K562 (cell line): ENCODE measurements at regions not wholly inside any gene's neighbourhood (a gene's known extent, or its start where the extent isn't known, plus 50 kb on each side); places are given as distances from the start of the nearest gene placed in this dataset.

Experiments
- ATAC-seq: fragments of 200-7000 bp; cut with Tn5 transposase; 3 replicates; pipeline ENCODE4 v1.9.1; 2020; ENCODE audit warnings: moderate library complexity
- BruUV-seq: library from RNA; stranded (reverse); fragments of 400-500 nt; replicated peaks from 2 replicates; lab custom pipeline; 2021; lab: Mats Ljungman, UMichigan
- CTCF ChIA-PET: fragments of 300-600 bp; formaldehyde crosslinking; extraction: SDS; loops from one replicate; lab custom pipeline; 2021; ENCODE audit warnings: low intra/inter-chr PET ratio; lab: Yijun Ruan, JAX
- POLR2A ChIA-PET: fragments of 300-600, 350-650 bp; sonication (Branson Sonifier 250); formaldehyde crosslinking; extraction: SDS; loops from one replicate; lab custom pipeline; 2021; ENCODE audit warnings: antibody characterized with exemption, inconsistent platforms; lab: Yijun Ruan, JAX
- DNase-seq, 4 experiments: peaks; one replicate each; pipeline versions ENCODE4 v3.0.0 to v3.0.0-alpha.2; 2011 to 2018; ENCODE audit warnings: low spot score in 3 of 4, mixed read lengths in 3 of 4; ENCODE audit errors: extremely low read depth in 1 of 4
- FAIRE-seq: peaks from 2 replicates; lab custom pipeline; 2011; peaks lifted over from hg19 to GRCh38; lab: Jason Lieb, UNC
- H2AFZ ChIP-seq: 2 replicates; pipeline ENCODE4 v1.6.0; 2011; ENCODE audit warnings: low read depth, low read length, control low read depth, inconsistent platforms
- H3K27ac ChIP-seq: fragments of 200-600 bp; 3 replicates; pipeline ENCODE4 v1.8.0; 2011; ENCODE audit warnings: low read depth, mild to moderate bottlenecking, control low read depth, inconsistent platforms, low read length, moderate library complexity, mixed read lengths; ENCODE audit errors: extremely low read depth
- H3K27me3 ChIP-seq, 2 experiments: fragments of 300-600 bp in 1 of 2; 2 replicates in 1 of 2; 3 replicates in 1 of 2; pipeline versions ENCODE4 v1.6.0 to v1.8.0; 2011; ENCODE audit warnings: inconsistent platforms in 2 of 2, low read length in 2 of 2, mild to moderate bottlenecking in 1 of 2, mixed read lengths in 1 of 2, moderate library complexity in 1 of 2; ENCODE audit not compliant: control insufficient read depth in 2 of 2, insufficient read depth in 2 of 2
- H3K36me3 ChIP-seq: fragments of 300-600 bp; 3 replicates; pipeline ENCODE4 v1.8.0; 2011; ENCODE audit warnings: mild to moderate bottlenecking, low read length, inconsistent platforms; ENCODE audit not compliant: control insufficient read depth, insufficient read depth
- H3K4me1 ChIP-seq, 2 experiments: fragments of 200-600 bp in 1 of 2; replicated peaks in 1 of 2; 2 replicates in 1 of 2; 3 replicates in 1 of 2; pipeline versions ENCODE4 v1.5.1 to v1.8.0; 2011; ENCODE audit warnings: inconsistent platforms in 2 of 2, low read length in 2 of 2, mild to moderate bottlenecking in 1 of 2, mixed read lengths in 1 of 2, moderate library complexity in 1 of 2; ENCODE audit not compliant: control insufficient read depth in 2 of 2, insufficient read depth in 2 of 2
- H3K4me2 ChIP-seq: 2 replicates; pipeline ENCODE4 v1.6.1; 2011; ENCODE audit warnings: low read length, control low read depth, inconsistent platforms, mixed read lengths; ENCODE audit not compliant: insufficient read depth
- H3K4me3 ChIP-seq: fragments of 200-600 bp; sonication (generic), shearing (Covaris generic); 2 replicates; pipeline ENCODE4 v1.5.1; 2016; ENCODE audit warnings: control low read depth, inconsistent platforms
- H3K79me2 ChIP-seq: fragments of 200-600 bp; 3 replicates; pipeline ENCODE4 v1.8.0; 2011; ENCODE audit warnings: low read length, inconsistent platforms; ENCODE audit not compliant: control insufficient read depth, insufficient read depth
- H3K9ac ChIP-seq, 2 experiments: 2 replicates each; pipeline versions ENCODE4 v1.6.0 to v1.6.1; 2011; ENCODE audit warnings: low read depth in 2 of 2, low read length in 2 of 2, control low read depth in 1 of 2, inconsistent platforms in 1 of 2, mild to moderate bottlenecking in 1 of 2, mixed read lengths in 1 of 2; ENCODE audit not compliant: insufficient read depth in 1 of 2
- H3K9me1 ChIP-seq: one replicate; pipeline ENCODE4 v1.6.0; 2011; ENCODE audit warnings: inconsistent platforms, mild to moderate bottlenecking, low read length, moderate library complexity; ENCODE audit not compliant: control insufficient read depth, insufficient read depth
- H3K9me3 ChIP-seq: replicated peaks from 2 replicates; pipeline ENCODE4 v1.5.1; 2011; ENCODE audit warnings: low read depth, low read length, inconsistent platforms; ENCODE audit not compliant: control insufficient read depth, insufficient read depth
- H4K20me1 ChIP-seq: replicated peaks from 2 replicates; pipeline ENCODE4 v1.6.1; 2011; ENCODE audit warnings: low read length, inconsistent platforms, mixed read lengths; ENCODE audit not compliant: control insufficient read depth, insufficient read depth
- CBFA2T2 ChIP-seq: fragments of 450-650 bp; conservative IDR thresholded peaks from 2 replicates; pipeline ENCODE4 v1.6.1; 2017; ENCODE audit warnings: mild to moderate bottlenecking
- CBX2 ChIP-seq: fragments of 200-600 bp; sonication (generic); IDR thresholded peaks from one replicate; pipeline ENCODE4 v1.6.1; 2012; ENCODE audit warnings: mild to moderate bottlenecking, low read length, inconsistent platforms; ENCODE audit not compliant: insufficient read depth, poor library complexity, severe bottlenecking
- HLTF ChIP-seq: fragments of 450-650 bp; IDR thresholded peaks from 2 replicates; pipeline ENCODE4 v1.6.1; 2016
- SP2 ChIP-seq: IDR thresholded peaks from 2 replicates; pipeline ENCODE4 v1.6.1; 2011; ENCODE audit warnings: mild to moderate bottlenecking, low read depth, low read length, moderate library complexity; ENCODE audit not compliant: poor library complexity, severe bottlenecking; ENCODE audit errors: extremely low read depth
- WGBS: fragments of 100-300 bp; shearing (Covaris generic); methylation state at CpG from one replicate; pipeline ENCODE4 v1.1.6; 2016; ENCODE audit warnings: low coverage, mixed read lengths; ENCODE audit not compliant: insufficient coverage; ENCODE audit errors: missing lambda C conversion rate; 5-methylcytosine and 5-hydroxymethylcytosine counted together
- in situ Hi-C: fragments of 300-500 bp; cut with MboI; formaldehyde crosslinking; loops from 4 replicates; pipeline ENCODE4 v1.15.0; 2018; ENCODE audit warnings: inconsistent platforms, mixed read lengths
- intact Hi-C: fragments of 100-400 bp; cut with micrococcal nuclease; formaldehyde crosslinking; loops from 2 replicates; pipeline ENCODE4 v1.14.2; 2022
- TF ChIP-seq, protein P1 (sequence below): fragments of 250-450 bp; sonication (Bioruptor Pico); IDR thresholded peaks from 2 replicates; pipeline ENCODE4 v1.8.0; 2022; ENCODE audit warnings: moderate library complexity, mild to moderate bottlenecking, inconsistent platforms

DNA sequence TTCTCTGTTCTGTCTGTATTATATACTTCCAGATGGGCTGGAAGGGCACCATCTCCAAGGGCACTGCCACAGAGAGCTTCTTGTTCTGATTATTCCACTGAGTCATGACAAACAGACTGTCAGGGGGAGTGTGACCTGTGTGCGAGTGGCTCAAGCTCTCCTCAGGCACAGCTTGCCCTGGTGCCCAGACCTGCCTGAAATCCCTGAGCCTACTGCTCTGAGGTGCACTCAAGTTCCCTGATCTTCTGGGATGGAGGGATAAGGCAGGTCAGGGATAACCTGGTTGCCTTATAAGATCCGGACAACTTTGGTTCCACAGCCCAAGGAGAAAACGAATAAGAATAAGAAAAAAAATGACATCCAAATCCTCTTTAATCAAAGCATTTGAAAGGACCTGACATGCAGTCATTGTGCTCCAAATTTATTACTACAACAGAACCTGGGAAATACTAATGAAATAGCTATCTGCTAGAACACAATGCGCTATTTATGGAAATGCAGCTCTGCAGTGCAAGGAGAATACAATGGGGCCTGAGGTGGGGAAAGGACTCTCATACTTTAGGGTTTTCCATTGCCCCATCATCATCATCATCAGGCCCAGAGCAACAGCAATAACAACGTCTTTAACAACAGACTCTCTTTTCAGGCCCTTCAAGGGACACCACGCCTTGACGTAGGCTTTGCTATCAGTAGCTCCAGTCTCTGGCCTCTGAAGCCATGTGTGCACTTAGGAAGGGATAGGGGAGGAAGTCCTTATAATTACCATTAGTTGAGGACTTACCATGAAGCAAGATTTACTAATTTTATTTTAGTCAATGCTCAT lies 217.1 kb upstream of the KIRREL3 start (continued):
- TF ChIP-seq CBX2 (no peak), HLTF (no peak)
- TF ChIP-seq, protein P1, sequence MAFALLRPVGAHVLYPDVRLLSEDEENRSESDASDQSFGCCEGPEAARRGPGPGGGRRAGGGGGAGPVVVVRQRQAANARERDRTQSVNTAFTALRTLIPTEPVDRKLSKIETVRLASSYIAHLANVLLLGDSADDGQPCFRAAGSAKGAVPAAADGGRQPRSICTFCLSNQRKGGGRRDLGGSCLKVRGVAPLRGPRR (CRISPR knock-in tag): no peak

DNA sequence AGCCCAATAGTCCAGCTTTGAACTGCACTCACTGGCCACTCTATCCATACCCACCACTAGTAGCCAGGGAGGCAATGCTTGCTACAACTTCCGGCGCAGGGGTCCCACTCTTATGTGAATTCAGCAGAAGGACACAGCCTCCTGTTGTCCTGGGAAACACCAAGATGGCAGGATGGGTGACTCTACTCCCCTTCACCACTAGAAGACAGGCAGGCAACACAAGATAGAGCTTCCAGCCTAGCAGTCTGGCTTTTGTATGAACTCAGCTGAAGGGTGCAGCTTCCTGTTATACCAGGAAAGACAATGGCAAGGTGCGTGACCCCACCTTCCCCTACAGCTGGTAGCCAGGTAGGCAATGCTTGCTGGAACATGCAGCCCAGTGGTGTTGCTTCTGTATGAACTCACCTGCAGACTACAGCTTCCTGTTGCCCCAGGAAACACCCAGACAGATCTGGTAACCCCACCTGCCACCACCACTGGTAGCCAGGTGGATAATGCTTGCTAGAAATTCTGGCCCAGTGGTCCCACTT lies 205.2 kb upstream of the KIRREL3 start:
- no peak overlapping the region for H3K9ac ChIP-seq
- no peak for TF ChIP-seq SP2
- TF ChIP-seq CBFA2T2: no peak
- TF ChIP-seq, all 486 proteins: peak for 0
- H3K27me3 ChIP-seq: no peaks in the 10 kb centered on the region
- no peaks in the 10 kb centered on the region; the same call in 1 of the 2 replicates for H3K9me3 ChIP-seq
- H3K4me3 ChIP-seq: no peak overlapping the region
- DNase-seq (no peak), ATAC-seq (no peak), FAIRE-seq (no peak)
- H4K20me1 ChIP-seq: no peaks in the 10 kb centered on the region
- 0% methylated on average over 3 of the region's 3 CpGs for WGBS
- in situ Hi-C loops: no loop called here
- POLR2A ChIA-PET: no interaction called here
- H3K36me3 ChIP-seq: no peaks in the 10 kb centered on the region
- no TSS peak for BruUV-seq
- no peak overlapping the region for H3K27ac ChIP-seq
- H3K4me2 ChIP-seq: no peak overlapping the region
- H3K79me2 ChIP-seq: no peaks in the 10 kb centered on the region
- H3K4me1 ChIP-seq: no peaks in the 10 kb centered on the region
- intact Hi-C loops: no loop called here
- no peak overlapping the region for H2AFZ ChIP-seq
- H3K9me1 ChIP-seq: no peaks in the 10 kb centered on the region
- CTCF ChIA-PET: no interaction called here
